Retinal pigment epithelial cell (primary cell): ENCODE measurements at regions not wholly inside any gene's neighbourhood (a gene's known extent, or its start where the extent isn't known, plus 50 kb on each side); places are given as distances from the start of the nearest gene placed in this dataset.

Experiments
- DNase-seq: peaks from one replicate; pipeline ENCODE4 v3.0.0-alpha.2; 2010; ENCODE audit warnings: low read depth
- H3K4me3 ChIP-seq: 2 replicates; pipeline ENCODE4 v1.5.1; 2011; ENCODE audit warnings: mild to moderate bottlenecking, low read length, control low read depth, moderate library complexity
- CTCF ChIP-seq: conservative IDR thresholded peaks from 2 replicates; pipeline ENCODE4 v1.5.1; 2011; ENCODE audit warnings: low read depth, low read length, control low read depth, inconsistent platforms

GRCh38 chr14:85222341-85222740, 307.6 kb upstream of the FLRT2 start:
- H3K4me3 ChIP-seq: no peak overlapping the region
- DNase-seq: no peak
- TF ChIP-seq CTCF: no peak

- no peak for TF ChIP-seq CTCF
- H3K4me3 ChIP-seq: no peak overlapping the region
Observed at GRCh38 chr14:85223667-85224066, 306.3 kb upstream of the FLRT2 start.

GRCh38 chr14:85224241-85224640, 305.7 kb upstream of the FLRT2 start:
- DNase-seq: no peak
- TF ChIP-seq CTCF: no peak
- no peak overlapping the region for H3K4me3 ChIP-seq

More at GRCh38 chr14:85223667-85224066, 306.3 kb upstream of the FLRT2 start:
- no peak for DNase-seq

GRCh38 chr14:85233756-85234155, 296.2 kb upstream of the FLRT2 start:
- no peak for TF ChIP-seq CTCF
- H3K4me3 ChIP-seq: no peak overlapping the region
- peak; percentile 58 for DNase-seq

GRCh38 chr14:85234156-85235025, 295.6 kb upstream of the FLRT2 start:
- H3K4me3 ChIP-seq: no peak overlapping the region
- DNase-seq: no peak
- TF ChIP-seq CTCF: no peak

GRCh38 chr14:85235868-85236267, 294.1 kb upstream of the FLRT2 start:
- no peak for TF ChIP-seq CTCF
- H3K4me3 ChIP-seq: no peak overlapping the region
- DNase-seq: no peak

- TF ChIP-seq CTCF: no peak
- no peak for DNase-seq
Observed at GRCh38 chr14:85236296-85236695, 293.6 kb upstream of the FLRT2 start.

More at GRCh38 chr14:85236296-85236695, 293.6 kb upstream of the FLRT2 start:
- no peak overlapping the region for H3K4me3 ChIP-seq
